B cell (primary cell): ENCODE measurements at regions not wholly inside any gene's neighbourhood (a gene's known extent, or its start where the extent isn't known, plus 50 kb on each side); places are given as distances from the start of the nearest gene placed in this dataset.

ENCODE experiments used
- ATAC-seq: fragments of 200-7000 bp; cut with Tn5 transposase; one replicate; pipeline ENCODE4 v1.10.0; 2021; ENCODE audit warnings: low read depth, mild to moderate bottlenecking, moderate number of reproducible peaks, moderate library complexity
- CTCF ChIA-PET: fragments of 350-600 bp; sonication (Branson Sonifier 250); formaldehyde crosslinking; loops from one replicate; lab custom pipeline; 2021; ENCODE audit warnings: antibody characterized with exemption, inconsistent platforms; lab: Charles Lee
- POLR2A ChIA-PET: fragments of 350-600 bp; sonication (Branson Sonifier 250); formaldehyde crosslinking; loops from one replicate; lab custom pipeline; 2021; ENCODE audit warnings: antibody characterized with exemption; lab: Charles Lee
- DNase-seq: peaks from one replicate; pipeline ENCODE4 v3.0.0; 2013
- H2AFZ ChIP-seq: 2 replicates; pipeline ENCODE4 v1.6.1; 2012; ENCODE audit warnings: mild to moderate bottlenecking, low read depth, low read length; ENCODE audit not compliant: insufficient read depth, poor library complexity, severe bottlenecking
- H3K27ac ChIP-seq, 2 donors: 1 replicate in 1 of 2; 2 replicates in 1 of 2; pipeline ENCODE4 v1.5.1; 2012 to 2013; ENCODE audit warnings: low read length in 2 of 2, mild to moderate bottlenecking in 2 of 2, moderate library complexity in 1 of 2
- H3K27me3 ChIP-seq, 4 experiments: fragments of 200-600 bp in 1 of 4; sonication (generic) in 1 of 4; replicated peaks in 1 of 4; 1 replicate in 2 of 4; 2 replicates in 2 of 4; pipeline versions ENCODE4 v1.6.1 to v1.7.0; 2013 to 2016; ENCODE audit warnings: low read length in 3 of 4, mild to moderate bottlenecking in 2 of 4, mixed read lengths in 1 of 4, moderate library complexity in 1 of 4; ENCODE audit not compliant: insufficient read depth in 4 of 4, control insufficient read depth in 3 of 4; ENCODE audit errors: control extremely low read depth in 1 of 4
- H3K36me3 ChIP-seq, 2 experiments: replicated peaks in 1 of 2; 1 replicate in 1 of 2; 2 replicates in 1 of 2; pipeline versions ENCODE4 v1.6.1 to v1.7.1; 2013; ENCODE audit warnings: low read length in 1 of 2; ENCODE audit not compliant: insufficient read depth in 2 of 2, control insufficient read depth in 1 of 2; ENCODE audit errors: control extremely low read depth in 1 of 2, extremely low read depth in 1 of 2
- H3K4me1 ChIP-seq, 2 donors: fragments of 200-600 bp in 1 of 2; sonication (generic) in 1 of 2; 1 replicate in 1 of 2; 2 replicates in 1 of 2; pipeline versions ENCODE4 v1.5.1 to v1.6.1; 2013 to 2017; ENCODE audit warnings: low read length in 2 of 2; ENCODE audit not compliant: control insufficient read depth in 2 of 2, insufficient read depth in 2 of 2
- H3K4me2 ChIP-seq: replicated peaks from 2 replicates; pipeline ENCODE3; 2012; ENCODE audit warnings: mild to moderate bottlenecking, low read depth, low read length; ENCODE audit not compliant: poor library complexity, severe bottlenecking
- H3K4me3 ChIP-seq, 5 experiments: fragments of 200-600 bp in 1 of 5; sonication (generic) in 1 of 5; 1 replicate in 3 of 5; 2 replicates in 2 of 5; pipeline versions ENCODE4 v1.5.1 to v1.7.0; 2011 to 2016; ENCODE audit warnings: low read length in 4 of 5, mild to moderate bottlenecking in 4 of 5, low read depth in 2 of 5, control low read depth in 1 of 5, moderate library complexity in 1 of 5; ENCODE audit not compliant: insufficient read depth in 1 of 5; ENCODE audit errors: control extremely low read depth in 1 of 5, extremely low read depth in 1 of 5
- H3K79me2 ChIP-seq: fragments of 200-600 bp; sonication (generic); one replicate; pipeline ENCODE4 v1.6.0; 2016; ENCODE audit warnings: low read length; ENCODE audit not compliant: control insufficient read depth, insufficient read depth
- H3K9ac ChIP-seq: fragments of 200-600 bp; sonication (generic); 2 replicates; pipeline ENCODE4 v1.6.1; 2017; ENCODE audit warnings: mild to moderate bottlenecking, low read length, moderate library complexity
- H3K9me3 ChIP-seq, 3 donors: one replicate each; pipeline versions ENCODE4 v1.6.1 to v1.7.1; 2013; ENCODE audit warnings: low read length in 2 of 3; ENCODE audit not compliant: control insufficient read depth in 2 of 3, insufficient read depth in 1 of 3; ENCODE audit errors: control extremely low read depth in 1 of 3
- H4K20me1 ChIP-seq: 2 replicates; pipeline ENCODE4 v1.6.0; 2012; ENCODE audit warnings: mild to moderate bottlenecking, low read length; ENCODE audit not compliant: insufficient read depth, control insufficient read depth, poor library complexity, severe bottlenecking
- H3K27ac Mint-ChIP-seq: one replicate; pipeline ENCODE4 v1.8.0; 2021; ENCODE audit warnings: mixed read lengths
- H3K27me3 Mint-ChIP-seq: one replicate; pipeline ENCODE4 v1.8.0; 2021; ENCODE audit warnings: mixed read lengths
- H3K4me1 Mint-ChIP-seq: one replicate; pipeline ENCODE4 v1.8.0; 2021; ENCODE audit warnings: mixed read lengths
- H3K4me3 Mint-ChIP-seq: one replicate; pipeline ENCODE4 v1.8.0; 2021; ENCODE audit warnings: mixed read lengths
- H3K9me3 Mint-ChIP-seq: one replicate; pipeline ENCODE4 v1.8.0; 2022; ENCODE audit warnings: mixed read lengths; ENCODE audit not compliant: insufficient read depth
- EZH2 ChIP-seq: IDR thresholded peaks from 2 replicates; pipeline ENCODE4 v1.6.1; 2012; ENCODE audit warnings: borderline replicate concordance, low read depth, mild to moderate bottlenecking, moderate library complexity, low read length; ENCODE audit not compliant: insufficient read depth, poor library complexity, severe bottlenecking
- WGBS: methylation state at CpG from one replicate; pipeline ENCODE4 v1.1.5; 2013; ENCODE audit warnings: missing lambda C conversion rate; ENCODE audit not compliant: insufficient coverage; 5-methylcytosine and 5-hydroxymethylcytosine counted together
- intact Hi-C: fragments of 100-400 bp; cut with micrococcal nuclease; formaldehyde crosslinking; loops from one replicate; pipeline ENCODE4 v1.10.0; 2022
- TF ChIP-seq, protein P1 (sequence below): fragments of 200-600 bp; IDR thresholded peaks from one replicate; pipeline ENCODE4 v1.8.0; 2022; ENCODE audit warnings: antibody characterized with exemption, mild to moderate bottlenecking

- POLR2A ChIA-PET = no interaction called here
- H3K4me1 ChIP-seq = no peaks in the 10 kb centered on the region
- H3K27ac ChIP-seq = no peak overlapping the region
- H4K20me1 ChIP-seq = no peaks in the 10 kb centered on the region
- Mint-ChIP-seq H3K27ac (no peak overlapping the region), H3K4me3 (no peak overlapping the region), H3K9me3 (peaks cover 8% of the 10 kb centered on the region), H3K27me3 (no peaks in the 10 kb centered on the region), H3K4me1 (no peaks in the 10 kb centered on the region)
- H3K9me3 ChIP-seq = peaks cover 0 to 4% (median 0%) of the 10 kb centered on the region in 3 donors
- 93% methylated on average over 3 of the region's 8 CpGs for WGBS
- no peak overlapping the region for H3K4me3 ChIP-seq
- no peak overlapping the region for H2AFZ ChIP-seq
- H3K9ac ChIP-seq = no peak overlapping the region
- H3K36me3 ChIP-seq = no peaks in the 10 kb centered on the region
- DNase-seq (no peak), ATAC-seq (no peak)
- no peaks in the 10 kb centered on the region for H3K27me3 ChIP-seq
- CTCF ChIA-PET = no interaction called here
- TF ChIP-seq EZH2 = no peak
- TF ChIP-seq, protein P1, sequence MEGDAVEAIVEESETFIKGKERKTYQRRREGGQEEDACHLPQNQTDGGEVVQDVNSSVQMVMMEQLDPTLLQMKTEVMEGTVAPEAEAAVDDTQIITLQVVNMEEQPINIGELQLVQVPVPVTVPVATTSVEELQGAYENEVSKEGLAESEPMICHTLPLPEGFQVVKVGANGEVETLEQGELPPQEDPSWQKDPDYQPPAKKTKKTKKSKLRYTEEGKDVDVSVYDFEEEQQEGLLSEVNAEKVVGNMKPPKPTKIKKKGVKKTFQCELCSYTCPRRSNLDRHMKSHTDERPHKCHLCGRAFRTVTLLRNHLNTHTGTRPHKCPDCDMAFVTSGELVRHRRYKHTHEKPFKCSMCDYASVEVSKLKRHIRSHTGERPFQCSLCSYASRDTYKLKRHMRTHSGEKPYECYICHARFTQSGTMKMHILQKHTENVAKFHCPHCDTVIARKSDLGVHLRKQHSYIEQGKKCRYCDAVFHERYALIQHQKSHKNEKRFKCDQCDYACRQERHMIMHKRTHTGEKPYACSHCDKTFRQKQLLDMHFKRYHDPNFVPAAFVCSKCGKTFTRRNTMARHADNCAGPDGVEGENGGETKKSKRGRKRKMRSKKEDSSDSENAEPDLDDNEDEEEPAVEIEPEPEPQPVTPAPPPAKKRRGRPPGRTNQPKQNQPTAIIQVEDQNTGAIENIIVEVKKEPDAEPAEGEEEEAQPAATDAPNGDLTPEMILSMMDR = no peak
- no peak overlapping the region for H3K4me2 ChIP-seq
- H3K79me2 ChIP-seq = no peaks in the 10 kb centered on the region
- intact Hi-C loops = no loop called here
Observed at GRCh38 chr4:188869581-188869980, 730.3 kb downstream of the TRIML1 start.

DNA sequence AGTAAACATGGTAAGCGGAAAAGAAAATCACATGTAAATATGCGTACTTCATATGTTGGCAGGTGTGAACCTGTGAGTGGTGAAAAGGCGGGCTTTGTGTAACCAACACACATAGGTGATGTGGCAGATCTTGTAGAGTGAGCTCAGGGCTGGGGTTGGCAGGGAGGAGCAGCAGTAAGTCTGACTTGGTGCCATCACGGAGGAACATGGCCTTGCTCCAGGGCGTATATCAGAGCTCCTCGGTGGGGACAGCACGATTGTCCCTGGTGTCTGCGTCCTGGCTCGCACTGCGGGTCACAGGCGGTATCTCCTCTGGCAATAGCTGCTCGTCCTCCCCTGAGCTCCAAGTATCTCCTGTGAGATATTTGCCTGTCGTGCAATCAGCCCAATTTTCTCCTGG lies 733.6 kb downstream of the TRIML1 start:
- H3K4me3 ChIP-seq = no peak overlapping the region
- no peaks in the 10 kb centered on the region for H3K4me1 ChIP-seq
- ChIA-PET CTCF (no interaction called here), POLR2A (no interaction called here)
- no peaks in the 10 kb centered on the region for H3K36me3 ChIP-seq
- no peaks in the 10 kb centered on the region for H4K20me1 ChIP-seq
- DNase-seq (no peak), ATAC-seq (no peak)
- H3K27me3 ChIP-seq = no peaks in the 10 kb centered on the region
- over 99% methylated on average over 13 of the region's 13 CpGs for WGBS
- H3K9me3 ChIP-seq = peaks cover 0 to 4% (median 0%) of the 10 kb centered on the region in 3 donors
- Mint-ChIP-seq H3K4me3 (no peak overlapping the region), H3K27me3 (no peaks in the 10 kb centered on the region), H3K27ac (no peak overlapping the region), H3K4me1 (no peaks in the 10 kb centered on the region), H3K9me3 (peaks cover 8% of the 10 kb centered on the region)
- H3K79me2 ChIP-seq = no peaks in the 10 kb centered on the region
- H3K27ac ChIP-seq = no peak overlapping the region
- no peak overlapping the region for H3K4me2 ChIP-seq
- no peak overlapping the region for H3K9ac ChIP-seq
- TF ChIP-seq, protein P1 = no peak
- TF ChIP-seq EZH2 = no peak
- intact Hi-C loops = no loop called here
- H2AFZ ChIP-seq = no peak overlapping the region
